ENCODE measurements at regions not wholly inside any gene's neighbourhood (a gene's known extent, or its start where the extent isn't known, plus 50 kb on each side); places are given as distances from the start of the nearest gene placed in this dataset.

- TF ChIP-seq CTCF (IDR thresholded peaks at IDR 0.05) (no peak), POLR2A (IDR thresholded peaks at IDR 0.05) (no peak)
These were observed 90.7 kb upstream of the PTPRR start for GRCh38 chr12:71011261-71011660.
